HG02759 (cell line): ENCODE measurements at regions not wholly inside any gene's neighbourhood (a gene's known extent, or its start where the extent isn't known, plus 50 kb on each side); places are given as distances from the start of the nearest gene placed in this dataset.

Experiments
- ATAC-seq: cut with Tn5 transposase; IDR thresholded peaks from one replicate; pipeline ENCODE4 v1.9.1; 2021; ENCODE audit warnings: mild to moderate bottlenecking, moderate library complexity; ENCODE audit not compliant: unreplicated experiment

DNA sequence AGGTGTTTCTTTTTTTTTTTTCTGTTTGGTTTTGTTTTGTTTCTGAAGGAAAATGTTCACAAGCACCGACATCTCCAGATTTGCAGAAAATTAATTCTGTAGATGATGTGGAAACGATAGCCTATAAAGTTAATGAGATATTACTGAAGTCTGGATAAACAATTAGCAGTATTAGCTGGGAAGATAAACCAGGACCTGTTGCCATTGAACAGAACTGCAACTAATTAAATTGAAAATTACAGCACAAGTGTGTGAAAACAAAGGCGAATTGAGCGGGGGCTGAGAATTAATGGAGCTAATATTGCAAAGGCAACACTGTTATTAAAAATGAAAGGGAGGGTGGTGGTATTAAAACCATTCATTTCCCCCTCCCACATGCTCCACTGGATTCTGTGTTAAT is 107.5 kb upstream of the AJAP1 start:
- ATAC-seq = no peak

DNA sequence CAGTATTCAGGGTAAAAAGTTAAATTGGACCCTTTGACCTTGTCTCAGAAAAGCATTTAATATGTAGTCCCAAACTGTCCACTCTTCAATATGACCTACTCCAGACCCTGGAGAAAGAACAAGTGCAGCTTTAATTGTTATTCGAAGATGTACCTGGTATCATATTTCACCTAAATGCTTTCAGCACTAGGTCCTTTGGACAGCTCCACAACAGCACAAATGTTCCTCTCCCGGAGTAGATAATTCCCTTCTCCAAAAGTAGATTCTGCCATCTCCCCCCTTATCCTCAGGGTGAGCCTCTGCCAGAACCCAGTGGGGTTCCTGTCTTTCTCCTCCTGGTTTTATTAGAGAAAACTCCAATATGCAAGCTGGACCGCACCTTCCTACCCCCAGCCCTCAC is 104.5 kb upstream of the AJAP1 start:
- ATAC-seq = no peak

DNA sequence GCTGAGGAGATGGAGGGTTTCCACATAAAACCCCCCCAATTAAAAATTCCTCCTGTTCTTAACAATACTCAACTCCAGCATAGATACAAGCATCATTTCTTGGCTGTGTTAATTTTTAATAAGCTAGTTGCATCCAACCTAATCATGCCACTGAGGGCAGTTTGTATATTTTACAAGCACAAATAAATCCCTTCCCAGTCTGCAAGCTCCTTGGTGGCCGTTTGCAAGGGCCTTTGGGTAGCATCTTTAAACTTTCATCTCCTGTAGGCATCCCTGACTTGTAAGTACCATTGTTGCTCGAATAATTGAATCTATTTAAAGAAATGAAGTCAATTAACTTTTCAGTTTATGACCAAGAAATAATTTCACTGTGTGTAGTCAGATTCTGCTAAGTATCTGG is 103.5 kb upstream of the AJAP1 start:
- ATAC-seq = no peak

DNA sequence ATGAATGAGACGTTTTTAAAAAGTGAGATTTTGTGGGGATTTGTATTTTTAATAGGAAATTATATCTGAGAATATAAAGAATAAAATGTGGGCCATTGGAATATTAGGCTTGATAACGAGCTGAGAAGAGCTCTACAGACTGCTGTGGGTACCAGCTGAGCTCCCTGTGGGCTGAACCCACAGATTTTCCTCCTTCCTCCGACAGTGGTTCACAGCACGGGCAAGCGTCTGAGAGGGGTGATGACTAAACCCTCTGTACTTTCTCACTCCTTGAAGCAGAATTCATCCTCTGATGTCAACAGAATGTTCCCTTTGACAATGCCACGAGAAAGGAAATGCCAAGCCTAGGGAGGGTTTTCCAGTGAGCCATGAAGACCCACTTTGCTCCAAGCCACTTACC is 102.7 kb upstream of the AJAP1 start:
- ATAC-seq = no peak

DNA sequence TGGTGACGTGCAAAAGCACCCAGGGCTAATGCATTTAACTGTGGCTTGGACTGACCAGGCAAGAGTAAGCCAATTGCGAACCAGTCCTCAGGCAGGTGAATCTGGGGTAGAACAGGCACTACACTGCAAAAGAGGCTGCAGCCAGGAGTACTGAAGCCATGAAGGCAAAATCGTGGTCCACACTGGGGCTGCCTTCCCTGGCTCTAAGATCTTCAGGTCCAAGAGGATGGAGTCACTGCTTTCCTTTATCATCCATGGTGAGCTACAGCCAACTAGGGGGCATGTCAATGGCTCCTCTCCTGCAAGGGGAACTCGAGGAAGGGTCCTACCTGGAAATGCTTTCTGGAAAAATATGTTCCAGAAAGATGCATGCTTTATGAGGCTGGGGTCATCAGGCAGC is 100.6 kb upstream of the AJAP1 start:
- no peak for ATAC-seq

DNA sequence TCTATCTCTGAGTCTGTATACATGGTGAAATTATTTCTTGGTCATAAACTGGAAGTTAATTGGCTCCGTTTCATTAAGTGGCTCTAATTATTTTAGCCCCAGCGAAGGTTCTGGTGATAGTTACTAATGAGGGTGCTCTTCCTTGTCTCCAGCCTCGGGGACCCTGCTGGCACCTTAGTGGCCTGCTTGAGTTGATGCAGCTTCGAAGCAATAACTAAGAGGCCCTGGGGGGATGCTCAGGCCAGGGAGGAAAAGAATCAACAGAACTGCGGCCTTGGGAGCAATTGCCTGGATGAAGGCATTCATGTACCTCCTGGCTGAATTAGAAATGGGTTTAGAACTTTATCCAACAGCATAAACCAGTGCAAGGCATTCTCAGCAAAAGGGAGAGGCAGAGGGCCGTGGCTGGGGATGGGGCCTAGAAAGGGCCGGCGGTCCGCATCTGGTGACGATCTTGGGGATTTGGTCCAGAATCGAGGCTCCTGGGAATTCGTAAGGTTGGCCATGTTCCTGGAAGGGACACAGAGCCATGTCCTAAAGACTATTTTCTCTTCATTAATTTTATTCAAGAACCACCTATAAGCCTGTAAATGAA is 100.0 kb upstream of the AJAP1 start:
- no peak for ATAC-seq

GRCh38 chr1:4557949-4558348 is 96.5 kb upstream of the AJAP1 start:
- ATAC-seq = no peak

- no peak for ATAC-seq
Observed at GRCh38 chr1:4561205-4561604, 93.2 kb upstream of the AJAP1 start.

DNA sequence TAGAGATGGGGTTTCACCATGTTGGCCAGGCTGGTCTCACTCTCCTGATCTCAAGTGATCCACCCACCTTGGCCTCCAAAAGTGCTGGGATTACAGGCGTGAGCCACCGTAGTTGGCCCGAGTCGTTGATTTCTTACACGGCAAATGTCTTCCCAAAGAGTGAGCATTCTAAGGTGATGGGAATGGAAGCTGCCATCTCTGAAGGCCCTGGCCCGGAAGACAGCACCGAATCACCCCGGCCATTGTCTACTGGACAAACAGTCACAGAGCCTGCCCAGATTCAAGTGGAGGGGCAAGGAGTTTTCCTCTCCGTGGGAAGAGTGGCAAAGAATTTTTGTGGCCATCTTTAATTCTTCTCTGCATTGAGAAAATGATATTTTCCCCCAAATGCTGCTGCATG is 92.1 kb upstream of the AJAP1 start:
- ATAC-seq = no peak

GRCh38 chr1:4563586-4563985 is 90.8 kb upstream of the AJAP1 start:
- ATAC-seq = no peak

GRCh38 chr1:4564051-4564450 is 90.4 kb upstream of the AJAP1 start:
- ATAC-seq = no peak

DNA sequence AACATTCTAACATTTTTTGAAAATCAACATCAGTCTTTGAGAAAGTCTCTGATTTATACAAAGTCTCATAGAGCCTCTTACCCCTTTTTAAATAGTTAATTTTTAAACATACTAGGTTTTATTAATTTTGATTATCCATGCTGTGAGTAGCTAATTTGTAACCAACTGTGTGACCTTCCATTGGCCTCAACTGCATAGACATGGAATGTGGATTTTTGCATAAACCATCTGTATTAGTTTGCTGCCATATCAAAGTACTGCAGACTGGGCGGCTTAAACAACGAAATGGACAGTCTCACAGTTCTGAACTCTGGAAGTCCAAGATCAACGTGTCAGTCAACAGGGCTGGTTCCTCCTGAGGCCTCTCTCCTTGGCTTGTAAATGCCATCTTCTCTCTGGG is 89.2 kb upstream of the AJAP1 start:
- ATAC-seq = no peak

- no peak for ATAC-seq
Observed at GRCh38 chr1:4565801-4566449, 88.5 kb upstream of the AJAP1 start.

GRCh38 chr1:4571263-4571662 is 83.1 kb upstream of the AJAP1 start:
- ATAC-seq = no peak

- ATAC-seq = no peak
Observed at GRCh38 chr1:4573526-4573925, 80.9 kb upstream of the AJAP1 start.

DNA sequence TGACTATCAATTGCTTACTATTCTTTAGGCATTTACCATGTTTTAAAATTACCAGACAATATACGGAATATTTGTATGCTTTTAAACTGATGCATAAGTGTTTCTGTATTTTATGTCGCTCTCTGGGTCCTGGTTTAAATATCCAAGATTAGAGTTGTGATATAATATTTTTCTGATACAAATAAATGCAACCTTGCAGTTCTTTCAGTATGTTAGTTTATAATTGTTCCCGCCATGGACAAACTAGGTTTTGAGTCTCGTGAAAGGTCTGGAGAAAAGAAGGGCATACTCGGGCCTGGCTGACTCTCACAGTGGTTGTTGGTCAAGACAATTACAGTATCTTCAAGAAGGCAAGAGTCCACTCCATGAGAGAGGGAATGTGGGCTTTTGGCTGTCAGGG is 72.6 kb upstream of the AJAP1 start:
- no peak for ATAC-seq

GRCh38 chr1:4584449-4584848 is 70.0 kb upstream of the AJAP1 start:
- no peak for ATAC-seq

- no peak for ATAC-seq
Observed at GRCh38 chr1:4585216-4585615, 69.2 kb upstream of the AJAP1 start.

GRCh38 chr1:4585705-4586104 is 68.7 kb upstream of the AJAP1 start:
- ATAC-seq = no peak

DNA sequence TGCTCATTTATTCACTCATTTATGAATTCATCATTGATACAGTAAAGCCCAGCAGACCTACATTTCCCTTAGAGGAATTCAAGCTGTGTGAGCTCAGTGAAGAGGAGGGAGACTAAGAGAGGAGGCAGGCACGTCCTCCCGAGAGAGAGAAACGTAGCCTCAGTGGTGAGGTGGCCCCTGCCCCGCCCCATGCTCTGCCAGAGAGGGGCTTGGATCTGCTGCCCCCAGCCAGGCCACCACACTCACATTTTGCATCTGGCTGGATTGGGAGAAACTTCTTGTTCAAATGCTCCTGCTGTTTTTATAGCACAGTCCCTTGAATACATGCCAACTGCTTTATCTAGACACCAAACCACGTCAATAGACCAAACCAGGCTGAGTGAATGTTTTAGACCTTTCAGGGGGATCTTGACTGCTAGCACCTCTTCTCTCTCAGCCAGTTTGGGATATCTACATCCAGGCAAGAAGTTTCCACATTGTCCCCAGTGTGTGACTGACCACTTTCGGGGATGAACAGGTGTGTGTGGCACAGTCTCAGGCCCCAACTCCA is 67.7 kb upstream of the AJAP1 start:
- no peak for ATAC-seq

GRCh38 chr1:4587721-4588120 is 66.7 kb upstream of the AJAP1 start:
- no peak for ATAC-seq

GRCh38 chr1:4590756-4591155 is 63.7 kb upstream of the AJAP1 start:
- ATAC-seq = no peak

DNA sequence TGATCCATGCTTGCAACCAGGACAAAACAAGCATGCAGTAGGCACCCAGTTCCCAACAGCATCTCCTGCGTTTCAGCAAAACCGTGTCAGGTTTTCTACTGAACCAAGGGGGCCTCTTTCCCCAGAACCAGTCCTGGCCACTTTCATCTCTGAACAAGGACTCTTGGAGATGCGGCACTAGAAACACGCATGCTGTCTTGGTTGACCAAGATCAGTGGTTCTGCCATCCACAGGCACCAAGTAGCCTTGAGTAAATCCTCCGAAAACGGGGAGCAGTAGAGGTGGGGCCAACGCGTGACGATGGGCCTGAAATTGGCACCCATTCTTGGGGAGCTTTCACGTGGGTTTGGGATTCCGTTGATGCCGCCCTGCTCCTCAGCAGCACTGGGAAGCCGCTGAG is 62.5 kb upstream of the AJAP1 start:
- ATAC-seq = no peak
